ENCODE measurements at regions not wholly inside any gene's neighbourhood (a gene's known extent, or its start where the extent isn't known, plus 50 kb on each side); places are given as distances from the start of the nearest gene placed in this dataset.

DNA sequence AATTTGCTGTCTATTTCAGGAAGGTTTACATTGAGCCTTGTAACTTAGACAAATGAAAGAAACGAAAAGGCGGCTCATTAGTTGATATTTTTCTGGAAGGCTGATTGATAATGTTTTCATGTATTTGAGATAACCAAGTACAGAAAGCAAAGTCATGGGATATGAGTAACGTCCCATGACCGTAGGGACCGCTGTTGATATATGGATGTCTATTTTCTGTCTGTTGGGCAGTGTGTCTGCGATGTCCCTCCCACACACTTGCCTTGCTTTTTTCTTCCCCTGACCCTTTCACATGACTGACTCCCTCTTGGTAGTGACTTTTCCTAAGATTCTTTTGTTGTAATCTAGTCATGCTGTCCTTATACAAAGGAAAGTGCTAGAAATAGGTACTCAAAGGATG lies 57.0 kb upstream of the GPR158 start:
- DNase-seq, result no peak

DNA sequence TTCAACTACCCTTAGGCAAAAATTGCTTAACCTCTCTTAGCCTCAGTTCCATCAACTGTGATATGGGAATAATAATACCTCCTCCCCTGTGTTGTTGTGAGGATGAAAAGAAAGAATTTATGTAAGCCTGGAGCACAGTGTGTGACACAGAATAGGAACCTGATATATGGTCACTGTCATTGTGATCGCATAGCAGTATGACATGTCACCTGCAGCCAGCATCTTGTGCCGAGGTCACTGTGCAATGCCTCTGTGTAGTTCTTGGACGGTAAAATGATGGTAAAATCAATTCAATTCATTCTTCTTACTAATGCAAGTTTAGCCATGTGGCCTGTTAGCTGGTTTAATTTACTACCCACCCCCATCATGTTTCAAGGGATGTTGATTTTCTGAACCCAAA lies 54.6 kb upstream of the GPR158 start:
- DNase-seq, result no peak

Measured in CD4-positive, alpha-beta T cell treated with Interleukin-21 for 1 hour (primary cell).